ENCODE measurements at regions not wholly inside any gene's neighbourhood (a gene's known extent, or its start where the extent isn't known, plus 50 kb on each side); places are given as distances from the start of the nearest gene placed in this dataset.

GRCh38 chr14:86946446-86946845 is 1046.5 kb downstream of the GALC start:
- H3K23ac ChIP-seq (ENCODE audit: low read depth, low read length): no peak overlapping the region
- no peaks in the 10 kb centered on the region for H3K4me1 ChIP-seq (ENCODE audit: control insufficient read depth, insufficient read depth, low read length)
- no peaks in the 10 kb centered on the region; the same call in 1 of the 2 replicates for H3K9me1 ChIP-seq (ENCODE audit: insufficient read depth, low read length)
- no peak overlapping the region for H3K27ac ChIP-seq (ENCODE audit: insufficient read depth, low read length)
- no peak for DNase-seq
- H4K20me1 ChIP-seq (ENCODE audit: insufficient read depth, low read length): no peaks in the 10 kb centered on the region
- no peak overlapping the region for H2BK20ac ChIP-seq (ENCODE audit: low read depth, low read length)
- intact Hi-C loops (cut with micrococcal nuclease) (no loop called here), dilution Hi-C loops (cut with HindIII; ENCODE audit: low sequenced_read_pairs, unreplicated experiment) (no loop called here), in situ Hi-C loops (cut with MboI; ENCODE audit: low sequenced_read_pairs) (no loop called here)
- no peak overlapping the region for H3K4me3 ChIP-seq (ENCODE audit: insufficient read depth, low read depth, low read length)
- TF ChIP-seq CHD1 (IDR thresholded peaks at IDR 0.05; ENCODE audit: low read depth, low read length): no peak
- TF ChIP-seq ELK1 (IDR thresholded peaks at IDR 0.05; ENCODE audit: borderline replicate concordance, low read depth, low read length): no peak
- no peak overlapping the region for H3K9ac ChIP-seq (ENCODE audit: low read depth, low read length)
- no peak overlapping the region for H2BK5ac ChIP-seq (ENCODE audit: low read depth, low read length, poor library complexity, severe bottlenecking)
- H2AFZ ChIP-seq (replicated peaks; ENCODE audit: low read length, poor library complexity): no peak overlapping the region
- H2AK5ac ChIP-seq (ENCODE audit: low read depth, low read length): no peak overlapping the region
- CTCF ChIA-PET: no interaction called here
- H2BK120ac ChIP-seq (ENCODE audit: low read depth, low read length): no peak overlapping the region
- no peak overlapping the region for H2AK9ac ChIP-seq (replicated peaks; ENCODE audit: low read depth, low read length, poor library complexity)
- no peak overlapping the region for H3K56ac ChIP-seq (ENCODE audit: extremely low read depth, insufficient read depth, low read length)
- POLR2A ChIA-PET (ENCODE audit: unreplicated experiment): no interaction called here
- H3K14ac ChIP-seq (replicated peaks; ENCODE audit: low read depth, low read length): no peak overlapping the region
- no peak overlapping the region for H3K4ac ChIP-seq (ENCODE audit: low read depth, low read length)
- WGBS, 2 experiments (ENCODE audit: extremely low coverage in 2 of 2, insufficient read length in 1 of 2): no CpG with 5 or more reads among the region's 3 CpGs
- no peaks in the 10 kb centered on the region for H3K79me1 ChIP-seq (ENCODE audit: low read depth in 1 of 2, low read length in 2 of 2)
- no peak overlapping the region for H3K18ac ChIP-seq (ENCODE audit: low read depth, low read length)
- no peaks in the 10 kb centered on the region for H3K36me3 ChIP-seq (ENCODE audit: control insufficient read depth, insufficient read depth, low read length)
- H2BK15ac ChIP-seq (ENCODE audit: low read depth, low read length): no peak overlapping the region
- no TSS peak for BruUV-seq (replicated peaks)
- H4K5ac ChIP-seq (ENCODE audit: low read depth, low read length): no peak overlapping the region
- no peak overlapping the region for H3K4me2 ChIP-seq (ENCODE audit: low read depth, low read length)
- no peak overlapping the region for H4K91ac ChIP-seq (ENCODE audit: insufficient read depth, low read depth, low read length)
- H4K8ac ChIP-seq (ENCODE audit: low read depth in 2 of 2, low read length in 2 of 2): no peak overlapping the region
- no peak for ATAC-seq (ENCODE audit: low read depth)
- H3K9me3 ChIP-seq (ENCODE audit: control insufficient read depth, insufficient read depth, low read length): no peaks in the 10 kb centered on the region
- H3K27me3 ChIP-seq (ENCODE audit: control insufficient read depth, insufficient read depth, low read length): no peaks in the 10 kb centered on the region

Measured in IMR-90 (cell line).